Caco-2 (cell line): ENCODE measurements at regions not wholly inside any gene's neighbourhood (a gene's known extent, or its start where the extent isn't known, plus 50 kb on each side); places are given as distances from the start of the nearest gene placed in this dataset.

Experiments used
- BruUV-seq: library from RNA; stranded (reverse); fragments of 400-500 nt; replicated peaks from 2 replicates; lab custom pipeline; 2021; lab: Mats Ljungman, UMichigan
- CTCF ChIA-PET: fragments of 300-600 bp; sonication (Branson Sonifier 250); formaldehyde crosslinking; loops from one replicate; lab custom pipeline; 2022; ENCODE audit warnings: antibody characterized with exemption; lab: Charles Lee
- POLR2A ChIA-PET: fragments of 300-600 bp; sonication (Branson Sonifier 250); formaldehyde crosslinking; loops from one replicate; lab custom pipeline; 2022; ENCODE audit warnings: antibody characterized with exemption; lab: Charles Lee
- DNase-seq, 2 experiments: peaks; one replicate each; pipeline versions ENCODE4 v3.0.0 to v3.0.0-alpha.2; 2020 to 2022
- H3K27me3 ChIP-seq: replicated peaks from 2 replicates; pipeline ENCODE4 v1.6.0; 2011; ENCODE audit warnings: low read length; ENCODE audit not compliant: control insufficient read depth, insufficient read depth
- H3K36me3 ChIP-seq: 2 replicates; pipeline ENCODE4 v1.5.1; 2011; ENCODE audit warnings: low read length; ENCODE audit not compliant: control insufficient read depth, insufficient read depth
- H3K4me1 ChIP-seq: fragments of 250-450 bp; sonication (Bioruptor Pico); 2 replicates; pipeline ENCODE4 v1.5.1; 2020; ENCODE audit warnings: mild to moderate bottlenecking
- H3K4me3 ChIP-seq: 2 replicates; pipeline ENCODE4 v1.5.1; 2011; ENCODE audit warnings: low read depth, mild to moderate bottlenecking, control low read depth, low read length
- H3K9me3 ChIP-seq: fragments of 250-450 bp; sonication (Bioruptor Pico); 2 replicates; pipeline ENCODE4 v1.5.1; 2020; ENCODE audit warnings: mild to moderate bottlenecking, moderate library complexity
- H3K27ac Mint-ChIP-seq: one replicate; pipeline ENCODE4 v1.8.0; 2022; ENCODE audit warnings: mixed read lengths; ENCODE audit not compliant: unreplicated experiment
- H3K27me3 Mint-ChIP-seq: one replicate; pipeline ENCODE4 v1.8.0; 2022; ENCODE audit warnings: mixed read lengths; ENCODE audit not compliant: insufficient read depth, unreplicated experiment
- H3K36me3 Mint-ChIP-seq: one replicate; pipeline ENCODE4 v1.8.0; 2022; ENCODE audit warnings: mild to moderate bottlenecking, mixed read lengths; ENCODE audit not compliant: insufficient read depth, unreplicated experiment
- H3K4me1 Mint-ChIP-seq: one replicate; pipeline ENCODE4 v1.8.0; 2022; ENCODE audit warnings: low read depth, mixed read lengths; ENCODE audit not compliant: unreplicated experiment
- H3K4me3 Mint-ChIP-seq: one replicate; pipeline ENCODE4 v1.8.0; 2022; ENCODE audit warnings: mild to moderate bottlenecking, moderate library complexity, mixed read lengths; ENCODE audit not compliant: unreplicated experiment
- H3K9me3 Mint-ChIP-seq: one replicate; pipeline ENCODE4 v1.8.0; 2022; ENCODE audit warnings: mixed read lengths; ENCODE audit not compliant: unreplicated experiment
- intact Hi-C: fragments of 100-400 bp; cut with micrococcal nuclease; formaldehyde crosslinking; loops from one replicate; pipeline ENCODE4 v1.10.0; 2022; ENCODE audit not compliant: unreplicated experiment
- TF ChIP-seq, protein P1 (sequence below), 2 experiments: fragments of 200-600 bp in 1 of 2; IDR thresholded peaks; 1 replicate in 1 of 2; 2 replicates in 1 of 2; pipeline versions ENCODE4 v1.5.1 to v1.8.0; 2011 to 2022; ENCODE audit warnings: antibody characterized with exemption in 1 of 2, control low read depth in 1 of 2, inconsistent platforms in 1 of 2, low read depth in 1 of 2, low read length in 1 of 2, mild to moderate bottlenecking in 1 of 2, moderate library complexity in 1 of 2; ENCODE audit not compliant: insufficient read depth in 1 of 2, severe bottlenecking in 1 of 2, unreplicated experiment in 1 of 2

DNA sequence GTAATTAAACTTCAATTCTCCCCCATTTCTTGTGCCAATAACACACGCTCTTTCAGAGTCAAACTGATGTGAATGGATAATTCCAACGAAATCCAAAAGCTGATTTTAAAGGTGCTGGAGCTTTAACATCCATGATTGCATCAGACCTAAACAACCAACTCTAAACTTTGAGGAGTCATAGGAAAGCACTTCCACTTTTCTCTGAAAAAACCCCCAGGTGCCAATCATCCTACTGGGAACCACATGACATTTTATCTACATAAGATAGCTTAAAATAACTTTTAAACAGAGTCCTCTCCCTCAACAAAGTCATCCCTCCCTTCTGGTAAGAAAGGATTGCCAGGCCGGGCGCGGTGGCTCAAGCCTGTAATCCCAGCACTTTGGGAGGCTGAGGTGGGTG lies 167.7 kb upstream of the PDE10A start:
- H3K27me3 Mint-ChIP-seq, result peaks cover 2% of the 10 kb centered on the region
- H3K36me3 ChIP-seq, result no peaks in the 10 kb centered on the region
- ChIA-PET POLR2A (no interaction called here), CTCF (no interaction called here)
- H3K4me1 Mint-ChIP-seq, result no peaks in the 10 kb centered on the region
- no peak overlapping the region for H3K4me3 Mint-ChIP-seq
- no peak for DNase-seq
- no peak overlapping the region for H3K4me3 ChIP-seq
- no peaks in the 10 kb centered on the region for H3K4me1 ChIP-seq
- TF ChIP-seq, protein P1, sequence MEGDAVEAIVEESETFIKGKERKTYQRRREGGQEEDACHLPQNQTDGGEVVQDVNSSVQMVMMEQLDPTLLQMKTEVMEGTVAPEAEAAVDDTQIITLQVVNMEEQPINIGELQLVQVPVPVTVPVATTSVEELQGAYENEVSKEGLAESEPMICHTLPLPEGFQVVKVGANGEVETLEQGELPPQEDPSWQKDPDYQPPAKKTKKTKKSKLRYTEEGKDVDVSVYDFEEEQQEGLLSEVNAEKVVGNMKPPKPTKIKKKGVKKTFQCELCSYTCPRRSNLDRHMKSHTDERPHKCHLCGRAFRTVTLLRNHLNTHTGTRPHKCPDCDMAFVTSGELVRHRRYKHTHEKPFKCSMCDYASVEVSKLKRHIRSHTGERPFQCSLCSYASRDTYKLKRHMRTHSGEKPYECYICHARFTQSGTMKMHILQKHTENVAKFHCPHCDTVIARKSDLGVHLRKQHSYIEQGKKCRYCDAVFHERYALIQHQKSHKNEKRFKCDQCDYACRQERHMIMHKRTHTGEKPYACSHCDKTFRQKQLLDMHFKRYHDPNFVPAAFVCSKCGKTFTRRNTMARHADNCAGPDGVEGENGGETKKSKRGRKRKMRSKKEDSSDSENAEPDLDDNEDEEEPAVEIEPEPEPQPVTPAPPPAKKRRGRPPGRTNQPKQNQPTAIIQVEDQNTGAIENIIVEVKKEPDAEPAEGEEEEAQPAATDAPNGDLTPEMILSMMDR (IDR thresholded peaks at IDR 0.05; ENCODE audit: insufficient read depth in 1 of 2, low read depth in 1 of 2, low read length in 1 of 2, severe bottlenecking in 1 of 2, unreplicated experiment in 1 of 2), result no peak
- intact Hi-C loops, result no loop called here
- H3K27me3 ChIP-seq, result no peaks in the 10 kb centered on the region
- no peaks in the 10 kb centered on the region for H3K9me3 ChIP-seq
- H3K27ac Mint-ChIP-seq, result no peak overlapping the region
- BruUV-seq, result no TSS peak
- H3K36me3 Mint-ChIP-seq, result no peaks in the 10 kb centered on the region
- H3K9me3 Mint-ChIP-seq, result no peaks in the 10 kb centered on the region

DNA sequence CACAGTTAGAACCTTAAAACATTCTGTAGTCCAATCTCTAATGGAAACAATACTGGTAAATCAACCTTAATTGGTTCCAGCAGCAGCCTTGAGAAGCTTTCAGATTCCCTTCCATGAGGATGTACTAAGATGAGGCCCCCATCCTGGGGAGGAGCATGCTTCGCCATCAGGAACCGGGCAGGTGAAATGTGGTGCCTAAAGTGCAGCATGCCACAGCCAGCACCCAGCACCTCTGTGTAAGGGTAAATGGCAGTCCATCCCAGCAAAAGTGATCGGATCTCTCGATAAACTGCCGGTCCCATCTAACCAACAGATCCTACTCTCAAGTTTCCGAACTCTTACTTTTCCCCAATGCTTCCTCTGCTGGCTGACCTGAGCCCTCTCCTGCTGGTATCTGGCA lies 166.3 kb upstream of the PDE10A start:
- Histone ChIP-seq H3K4me1 (no peaks in the 10 kb centered on the region), H3K4me3 (no peak overlapping the region), H3K36me3 (no peaks in the 10 kb centered on the region), H3K27me3 (no peaks in the 10 kb centered on the region), H3K9me3 (no peaks in the 10 kb centered on the region)
- BruUV-seq, result no TSS peak
- intact Hi-C loops, result no loop called here
- CTCF ChIA-PET, result no interaction called here
- no peak overlapping the region for H3K27ac Mint-ChIP-seq
- H3K4me1 Mint-ChIP-seq, result no peaks in the 10 kb centered on the region
- no peak for DNase-seq
- no peaks in the 10 kb centered on the region for H3K36me3 Mint-ChIP-seq
- TF ChIP-seq, protein P1 (IDR thresholded peaks at IDR 0.05; ENCODE audit: insufficient read depth in 1 of 2, low read depth in 1 of 2, low read length in 1 of 2, severe bottlenecking in 1 of 2, unreplicated experiment in 1 of 2), result no peak
- H3K27me3 Mint-ChIP-seq, result peaks cover 2% of the 10 kb centered on the region
- no peaks in the 10 kb centered on the region for H3K9me3 Mint-ChIP-seq
- POLR2A ChIA-PET, result no interaction called here
- H3K4me3 Mint-ChIP-seq, result no peak overlapping the region

DNA sequence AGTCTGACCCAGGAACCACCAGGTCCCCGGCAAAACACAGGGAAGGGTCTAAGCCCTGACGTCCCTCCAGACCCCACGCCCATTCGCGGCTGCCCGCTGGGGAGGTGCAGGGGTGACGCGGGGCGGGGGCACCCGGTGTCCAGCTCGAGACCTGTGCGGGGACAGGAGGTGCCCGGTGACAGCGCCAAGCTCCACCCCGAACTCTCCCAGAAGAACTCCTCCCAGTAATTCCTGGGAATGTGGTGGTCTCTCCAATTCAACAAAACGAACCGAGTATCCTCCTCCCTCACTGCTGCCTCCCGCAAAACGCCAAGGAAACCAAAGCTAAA lies 164.1 kb upstream of the PDE10A start:
- BruUV-seq, result no TSS peak
- Histone ChIP-seq H3K4me1 (no peaks in the 10 kb centered on the region), H3K27me3 (no peaks in the 10 kb centered on the region), H3K4me3 (no peak overlapping the region), H3K36me3 (no peaks in the 10 kb centered on the region), H3K9me3 (no peaks in the 10 kb centered on the region)
- no peaks in the 10 kb centered on the region for H3K4me1 Mint-ChIP-seq
- H3K27me3 Mint-ChIP-seq, result peaks cover 2% of the 10 kb centered on the region
- intact Hi-C loops, result no loop called here
- H3K9me3 Mint-ChIP-seq, result no peaks in the 10 kb centered on the region
- no peak overlapping the region for H3K27ac Mint-ChIP-seq
- H3K36me3 Mint-ChIP-seq, result no peaks in the 10 kb centered on the region
- DNase-seq, result no peak
- no peak overlapping the region for H3K4me3 Mint-ChIP-seq
- TF ChIP-seq, protein P1 (IDR thresholded peaks at IDR 0.05; ENCODE audit: insufficient read depth in 1 of 2, low read depth in 1 of 2, low read length in 1 of 2, severe bottlenecking in 1 of 2, unreplicated experiment in 1 of 2), result no peak
- ChIA-PET CTCF (no interaction called here), POLR2A (no interaction called here)
